Loucy (cell line): ENCODE measurements at regions not wholly inside any gene's neighbourhood (a gene's known extent, or its start where the extent isn't known, plus 50 kb on each side); places are given as distances from the start of the nearest gene placed in this dataset.

Experiments
- H2AFZ ChIP-seq: fragments of 200-600 bp; sonication (generic); 2 replicates; pipeline ENCODE4 v1.6.0; 2016; ENCODE audit warnings: antibody characterized with exemption, mild to moderate bottlenecking, low read length, moderate library complexity
- H3F3A ChIP-seq: fragments of 200-600 bp; 2 replicates; pipeline ENCODE4 v1.6.0; 2016; ENCODE audit warnings: antibody characterized with exemption, low read depth, mild to moderate bottlenecking
- H3K27me3 ChIP-seq: fragments of 200-600 bp; sonication (generic); 2 replicates; pipeline ENCODE4 v1.6.1; 2014; ENCODE audit warnings: low read length, mild to moderate bottlenecking; ENCODE audit not compliant: insufficient read depth, poor library complexity, severe bottlenecking
- H3K36me3 ChIP-seq: fragments of 200-600 bp; sonication (generic); 2 replicates; pipeline ENCODE4 v1.6.1; 2016; ENCODE audit warnings: low read length; ENCODE audit not compliant: insufficient read depth
- H3K4me1 ChIP-seq: fragments of 200-600 bp; sonication (generic); 2 replicates; pipeline ENCODE4 v1.5.1; 2014; ENCODE audit warnings: low read length, mild to moderate bottlenecking; ENCODE audit not compliant: insufficient read depth, poor library complexity, severe bottlenecking
- H3K4me2 ChIP-seq: fragments of 200-600 bp; sonication (generic); 2 replicates; pipeline ENCODE4 v1.6.0; 2014; ENCODE audit warnings: antibody characterized with exemption, low read length, low read depth, mild to moderate bottlenecking; ENCODE audit not compliant: poor library complexity, severe bottlenecking
- H3K4me3 ChIP-seq: fragments of 200-600 bp; sonication (generic); 2 replicates; pipeline ENCODE4 v1.5.1; 2014; ENCODE audit warnings: low read length, mild to moderate bottlenecking, mixed read lengths; ENCODE audit not compliant: poor library complexity, severe bottlenecking
- H3K79me2 ChIP-seq: fragments of 200-600 bp; sonication (generic); 2 replicates; pipeline ENCODE4 v1.6.1; 2014; ENCODE audit warnings: low read length; ENCODE audit not compliant: insufficient read depth
- H3K9ac ChIP-seq: fragments of 200-600 bp; sonication (generic); 2 replicates; pipeline ENCODE4 v1.6.0; 2014; ENCODE audit warnings: mild to moderate bottlenecking, low read depth, low read length, moderate library complexity; ENCODE audit not compliant: poor library complexity, severe bottlenecking
- H3K9me2 ChIP-seq: fragments of 200-600 bp; sonication (generic); replicated peaks from 2 replicates; pipeline ENCODE4 v1.6.1; 2016; ENCODE audit warnings: low read depth, low read length, mixed read lengths
- H3K9me3 ChIP-seq: fragments of 200-600 bp; sonication (generic); 2 replicates; pipeline ENCODE4 v1.6.1; 2014; ENCODE audit warnings: mild to moderate bottlenecking, antibody characterized with exemption, low read length, low read depth; ENCODE audit not compliant: insufficient read depth
- H4K20me1 ChIP-seq: fragments of 200-600 bp; sonication (generic); 2 replicates; pipeline ENCODE4 v1.6.0; 2014; ENCODE audit warnings: antibody characterized with exemption, low read length, mild to moderate bottlenecking; ENCODE audit not compliant: insufficient read depth, poor library complexity, severe bottlenecking
- EZH2phosphoT487 ChIP-seq: fragments of 200-600 bp; IDR thresholded peaks from 2 replicates; pipeline ENCODE4 v1.6.1; 2018; ENCODE audit warnings: antibody characterized with exemption, mild to moderate bottlenecking, moderate library complexity, borderline replicate concordance
- TF ChIP-seq, protein P1 (sequence below): fragments of 200-600 bp; sonication (generic); conservative IDR thresholded peaks from 2 replicates; pipeline ENCODE4 v1.5.1; 2014; ENCODE audit warnings: mild to moderate bottlenecking, antibody characterized with exemption, low read length

DNA sequence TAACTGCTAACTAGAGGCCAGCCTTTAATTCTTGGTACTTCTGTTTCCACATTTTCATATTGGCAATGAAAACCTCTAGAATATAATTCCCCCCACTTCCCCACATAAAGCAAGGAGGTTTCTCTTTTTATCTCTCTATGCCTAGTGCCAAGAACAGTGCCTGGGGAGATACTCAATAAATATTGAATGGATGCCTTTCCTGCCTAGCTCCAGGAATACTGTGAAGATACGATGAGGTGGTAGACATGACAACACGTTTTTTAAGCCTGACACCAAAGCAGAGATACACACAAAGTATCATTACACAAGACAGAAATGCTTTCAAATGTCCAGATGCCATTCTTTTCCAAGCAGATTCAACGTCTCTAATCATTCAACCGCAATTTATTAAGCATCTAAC is 535.5 kb downstream of the XIRP2 start:
- Histone ChIP-seq H3K79me2 (no peaks in the 10 kb centered on the region), H3K36me3 (no peaks in the 10 kb centered on the region), H2AFZ (no peak overlapping the region), H3K4me1 (no peaks in the 10 kb centered on the region), H3K9me3 (no peaks in the 10 kb centered on the region), H3K4me3 (no peak overlapping the region), H3K27me3 (no peaks in the 10 kb centered on the region), H3K9me2 (no peaks in the 10 kb centered on the region), H3F3A (no peaks in the 10 kb centered on the region), H3K4me2 (no peak overlapping the region), H3K9ac (no peak overlapping the region), H4K20me1 (no peaks in the 10 kb centered on the region)
- no peak for TF ChIP-seq EZH2phosphoT487
- TF ChIP-seq, protein P1, sequence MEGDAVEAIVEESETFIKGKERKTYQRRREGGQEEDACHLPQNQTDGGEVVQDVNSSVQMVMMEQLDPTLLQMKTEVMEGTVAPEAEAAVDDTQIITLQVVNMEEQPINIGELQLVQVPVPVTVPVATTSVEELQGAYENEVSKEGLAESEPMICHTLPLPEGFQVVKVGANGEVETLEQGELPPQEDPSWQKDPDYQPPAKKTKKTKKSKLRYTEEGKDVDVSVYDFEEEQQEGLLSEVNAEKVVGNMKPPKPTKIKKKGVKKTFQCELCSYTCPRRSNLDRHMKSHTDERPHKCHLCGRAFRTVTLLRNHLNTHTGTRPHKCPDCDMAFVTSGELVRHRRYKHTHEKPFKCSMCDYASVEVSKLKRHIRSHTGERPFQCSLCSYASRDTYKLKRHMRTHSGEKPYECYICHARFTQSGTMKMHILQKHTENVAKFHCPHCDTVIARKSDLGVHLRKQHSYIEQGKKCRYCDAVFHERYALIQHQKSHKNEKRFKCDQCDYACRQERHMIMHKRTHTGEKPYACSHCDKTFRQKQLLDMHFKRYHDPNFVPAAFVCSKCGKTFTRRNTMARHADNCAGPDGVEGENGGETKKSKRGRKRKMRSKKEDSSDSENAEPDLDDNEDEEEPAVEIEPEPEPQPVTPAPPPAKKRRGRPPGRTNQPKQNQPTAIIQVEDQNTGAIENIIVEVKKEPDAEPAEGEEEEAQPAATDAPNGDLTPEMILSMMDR: no peak

DNA sequence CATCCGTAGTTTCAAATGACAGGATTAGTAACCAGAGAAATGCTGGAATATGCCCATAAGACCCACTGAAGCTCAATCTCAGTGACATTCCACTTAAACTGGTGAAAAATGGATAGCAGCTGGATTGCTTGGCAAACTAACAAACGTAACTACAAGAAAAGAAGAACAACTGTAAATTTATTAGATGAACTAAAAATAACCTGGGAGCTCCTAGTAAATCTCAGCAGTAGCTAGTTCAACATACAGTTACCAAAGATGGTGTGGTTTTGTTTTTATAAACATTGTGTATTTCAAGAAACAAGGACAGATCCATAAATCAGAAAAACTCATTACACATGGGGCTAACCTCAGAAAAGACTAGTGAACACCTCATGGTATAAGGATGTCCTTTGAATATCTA is 531.9 kb downstream of the XIRP2 start:
- no peak overlapping the region for H3K4me3 ChIP-seq
- H3K4me1 ChIP-seq: no peaks in the 10 kb centered on the region
- no peak overlapping the region for H3K4me2 ChIP-seq
- H3K9me2 ChIP-seq: no peaks in the 10 kb centered on the region
- no peaks in the 10 kb centered on the region for H3F3A ChIP-seq
- no peaks in the 10 kb centered on the region for H3K9me3 ChIP-seq
- no peak overlapping the region for H2AFZ ChIP-seq
- H4K20me1 ChIP-seq: no peaks in the 10 kb centered on the region
- TF ChIP-seq, protein P1: no peak
- no peak for TF ChIP-seq EZH2phosphoT487
- H3K9ac ChIP-seq: no peak overlapping the region
- H3K36me3 ChIP-seq: no peaks in the 10 kb centered on the region
- H3K79me2 ChIP-seq: no peaks in the 10 kb centered on the region
- H3K27me3 ChIP-seq: no peaks in the 10 kb centered on the region

DNA sequence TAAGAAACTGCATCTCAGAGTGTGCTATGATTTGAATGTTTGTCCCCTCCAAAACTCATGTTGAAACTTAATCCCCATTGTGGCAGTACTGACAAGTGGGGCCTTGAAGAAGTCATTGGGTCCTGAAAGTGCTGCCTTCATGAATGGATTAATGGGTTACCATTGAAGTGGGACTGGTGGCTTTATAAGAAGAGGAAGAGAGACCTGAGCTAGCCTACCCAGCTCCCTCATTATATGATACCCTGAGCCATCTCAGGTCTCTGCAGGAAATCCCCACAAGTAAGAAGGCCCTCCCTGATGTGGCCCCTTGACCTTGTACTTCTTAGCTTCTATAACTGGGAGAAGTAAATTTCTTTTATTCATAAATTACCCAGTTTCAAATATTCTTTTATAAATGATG is 526.8 kb downstream of the XIRP2 start:
- no peaks in the 10 kb centered on the region for H3K36me3 ChIP-seq
- TF ChIP-seq, protein P1: no peak
- TF ChIP-seq EZH2phosphoT487: no peak

More for the DNA sequence above, 526.8 kb downstream of the XIRP2 start:
- Histone ChIP-seq H3K4me3 (no peak overlapping the region), H3K9ac (no peak overlapping the region), H3F3A (no peaks in the 10 kb centered on the region), H4K20me1 (no peaks in the 10 kb centered on the region), H3K9me3 (no peaks in the 10 kb centered on the region), H3K4me1 (no peaks in the 10 kb centered on the region), H3K79me2 (no peaks in the 10 kb centered on the region), H3K27me3 (no peaks in the 10 kb centered on the region), H3K9me2 (no peaks in the 10 kb centered on the region), H2AFZ (no peak overlapping the region), H3K4me2 (no peak overlapping the region)
